Astrocyte (in vitro differentiated cells and primary cell): ENCODE measurements at regions not wholly inside any gene's neighbourhood (a gene's known extent, or its start where the extent isn't known, plus 50 kb on each side); places are given as distances from the start of the nearest gene placed in this dataset.
"Not testable (repeated sequence)": the region's sequence is repeated elsewhere in the genome, so short reads cannot be mapped to it uniquely, and the experiment has no call there.

Experiments used
- DNase-seq: peaks from one replicate; pipeline ENCODE4 v3.0.0-alpha.2; 2010; ENCODE audit warnings: low read depth
- FAIRE-seq: peaks from 2 replicates; lab custom pipeline; 2011; peaks lifted over from hg19 to GRCh38; lab: Jason Lieb, UNC
- H2AFZ ChIP-seq: 2 replicates; pipeline ENCODE4 v1.6.0; 2012; ENCODE audit warnings: low read depth, low read length, inconsistent platforms
- H3K27ac ChIP-seq: 2 replicates; pipeline ENCODE4 v1.5.1; 2011; ENCODE audit warnings: low read depth, low read length, inconsistent platforms
- H3K27me3 ChIP-seq: 2 replicates; pipeline ENCODE4 v1.6.0; 2011; ENCODE audit warnings: low read length, inconsistent platforms; ENCODE audit not compliant: insufficient read depth
- H3K36me3 ChIP-seq: 2 replicates; pipeline ENCODE4 v1.5.1; 2011; ENCODE audit warnings: low read length, inconsistent platforms; ENCODE audit not compliant: insufficient read depth
- H3K4me1 ChIP-seq: 2 replicates; pipeline ENCODE4 v1.5.1; 2011; ENCODE audit warnings: low read length, inconsistent platforms; ENCODE audit not compliant: insufficient read depth
- H3K4me2 ChIP-seq: 2 replicates; pipeline ENCODE4 v1.6.0; 2012; ENCODE audit warnings: low read length, inconsistent platforms
- H3K4me3 ChIP-seq: 2 replicates; pipeline ENCODE4 v1.5.1; 2011; ENCODE audit warnings: low read depth, mild to moderate bottlenecking, low read length, inconsistent platforms; ENCODE audit not compliant: insufficient read depth
- H3K79me2 ChIP-seq: 2 replicates; pipeline ENCODE4 v1.6.0; 2012; ENCODE audit warnings: mild to moderate bottlenecking, low read length, inconsistent platforms; ENCODE audit not compliant: insufficient read depth
- H3K9ac ChIP-seq: 2 replicates; pipeline ENCODE4 v1.6.0; 2012; ENCODE audit warnings: mild to moderate bottlenecking, low read length, inconsistent platforms
- H3K9me3 ChIP-seq: 2 replicates; pipeline ENCODE4 v1.5.1; 2012; ENCODE audit warnings: low read depth, mild to moderate bottlenecking, low read length, inconsistent platforms; ENCODE audit not compliant: insufficient read depth
- H4K20me1 ChIP-seq: 2 replicates; pipeline ENCODE4 v1.6.0; 2012; ENCODE audit warnings: low read length, inconsistent platforms; ENCODE audit not compliant: insufficient read depth
- H3K27ac Mint-ChIP-seq: one replicate; pipeline ENCODE4 v1.8.0; 2021; ENCODE audit warnings: mild to moderate bottlenecking, mixed read lengths; ENCODE audit not compliant: unreplicated experiment
- H3K27me3 Mint-ChIP-seq: one replicate; pipeline ENCODE4 v1.8.0; 2021; ENCODE audit warnings: low read depth, mixed read lengths; ENCODE audit not compliant: unreplicated experiment
- H3K36me3 Mint-ChIP-seq: one replicate; pipeline ENCODE4 v1.8.0; 2021; ENCODE audit warnings: low read depth, mixed read lengths; ENCODE audit not compliant: unreplicated experiment
- H3K4me1 Mint-ChIP-seq: one replicate; pipeline ENCODE4 v1.8.0; 2021; ENCODE audit warnings: low read depth, mixed read lengths; ENCODE audit not compliant: unreplicated experiment
- H3K4me3 Mint-ChIP-seq: one replicate; pipeline ENCODE4 v1.8.0; 2021; ENCODE audit warnings: mild to moderate bottlenecking, moderate library complexity, mixed read lengths; ENCODE audit not compliant: unreplicated experiment
- H3K9me3 Mint-ChIP-seq: one replicate; pipeline ENCODE4 v1.8.0; 2021; ENCODE audit warnings: mild to moderate bottlenecking, mixed read lengths; ENCODE audit not compliant: unreplicated experiment

DNA sequence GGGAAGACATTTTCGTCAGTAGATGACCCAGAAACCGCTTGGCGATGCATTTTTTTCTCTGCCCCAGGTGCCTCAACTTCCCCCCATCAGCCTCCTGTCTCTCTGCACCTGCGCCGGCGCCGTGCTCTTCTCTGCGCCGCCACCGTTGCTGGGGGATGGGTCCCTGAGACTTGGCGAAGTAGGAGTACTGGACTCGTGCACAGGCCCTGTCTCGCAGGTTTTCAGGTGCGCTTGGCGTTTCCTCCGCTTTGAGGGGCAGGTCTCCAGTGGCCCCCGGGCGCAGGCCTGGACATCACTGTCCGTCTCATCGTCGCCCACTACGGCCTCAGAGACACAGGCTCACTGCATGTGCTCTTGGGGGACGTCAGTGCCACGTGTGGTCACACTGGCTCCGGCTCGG, 532.1 kb downstream of the FOXD4L4 start:
- not testable (repeated sequence) for H3K4me3 Mint-ChIP-seq, H3K4me1 ChIP-seq, H3K27ac Mint-ChIP-seq, H3K9ac ChIP-seq, H3K4me1 Mint-ChIP-seq, H3K27me3 Mint-ChIP-seq, H3K9me3 Mint-ChIP-seq, H4K20me1 ChIP-seq, H3K36me3 ChIP-seq, FAIRE-seq, H3K4me3 ChIP-seq, H3K9me3 ChIP-seq, H2AFZ ChIP-seq, H3K79me2 ChIP-seq, H3K36me3 Mint-ChIP-seq, DNase-seq, H3K4me2 ChIP-seq, H3K27ac ChIP-seq, H3K27me3 ChIP-seq

DNA sequence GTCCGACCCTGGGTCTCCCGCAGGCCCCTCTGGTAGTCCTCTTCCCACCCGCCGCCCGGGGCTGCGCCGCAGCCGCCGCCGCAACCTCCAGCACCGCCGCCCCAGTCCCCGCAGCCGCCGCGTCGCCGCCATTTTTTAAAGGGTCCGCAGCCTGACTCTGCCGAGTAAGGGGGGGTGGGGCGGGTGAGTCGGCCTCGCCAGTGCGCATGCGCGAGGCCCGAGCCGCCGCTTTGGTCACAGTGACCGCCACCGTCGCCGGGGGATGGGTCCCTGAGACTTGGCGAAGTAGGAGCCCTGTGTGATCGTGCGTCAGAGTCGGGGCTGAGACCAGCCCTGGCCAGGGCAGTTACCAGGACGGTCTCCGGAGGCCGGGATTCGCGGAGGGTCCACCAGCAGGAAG, 532.8 kb downstream of the FOXD4L4 start:
- not testable (repeated sequence) for H4K20me1 ChIP-seq, H3K9me3 ChIP-seq, H3K4me1 Mint-ChIP-seq, H3K36me3 ChIP-seq, H3K4me2 ChIP-seq, H3K36me3 Mint-ChIP-seq, DNase-seq, H3K4me3 ChIP-seq, H3K27ac Mint-ChIP-seq, H2AFZ ChIP-seq, H3K27me3 ChIP-seq, H3K79me2 ChIP-seq, FAIRE-seq, H3K27me3 Mint-ChIP-seq, H3K4me1 ChIP-seq, H3K27ac ChIP-seq, H3K9me3 Mint-ChIP-seq, H3K9ac ChIP-seq
- H3K4me3 Mint-ChIP-seq = peak overlapping the region; percentile 95

DNA sequence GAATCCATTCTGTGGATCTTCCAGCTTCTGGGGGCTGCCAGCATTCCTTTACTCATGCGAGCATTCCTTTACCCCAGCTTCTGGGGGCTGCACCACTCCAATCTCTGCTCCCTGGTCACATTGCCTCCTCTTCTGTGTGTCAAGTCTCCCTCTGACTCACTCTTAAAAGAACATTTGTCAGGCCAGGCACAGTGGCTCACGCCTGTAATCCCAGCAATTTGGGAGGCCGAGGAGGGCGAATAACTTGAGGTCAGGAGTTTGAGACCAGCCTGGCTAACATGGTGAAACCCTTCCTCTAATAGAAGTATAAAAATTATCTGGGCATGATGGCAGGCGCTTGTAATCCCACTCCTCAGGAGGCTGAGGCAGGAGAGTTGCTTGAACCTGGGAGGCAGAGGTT, 541.9 kb downstream of the FOXD4L4 start:
- not testable (repeated sequence) for H2AFZ ChIP-seq, H3K27me3 Mint-ChIP-seq, H3K79me2 ChIP-seq, H3K36me3 Mint-ChIP-seq, H3K9me3 ChIP-seq, H3K4me3 Mint-ChIP-seq, H3K4me1 ChIP-seq, H3K27ac Mint-ChIP-seq, DNase-seq, H3K27ac ChIP-seq, H3K36me3 ChIP-seq, H3K27me3 ChIP-seq, H3K9ac ChIP-seq, H3K4me1 Mint-ChIP-seq, FAIRE-seq, H3K9me3 Mint-ChIP-seq, H3K4me3 ChIP-seq, H4K20me1 ChIP-seq, H3K4me2 ChIP-seq
